ENCODE measurements at regions not wholly inside any gene's neighbourhood (a gene's known extent, or its start where the extent isn't known, plus 50 kb on each side); places are given as distances from the start of the nearest gene placed in this dataset.
"Not testable (repeated sequence)": the region's sequence is repeated elsewhere in the genome, so short reads cannot be mapped to it uniquely, and the experiment has no call there.

- H3K4me3 Mint-ChIP-seq; H3K27me3 Mint-ChIP-seq; H3K9me3 Mint-ChIP-seq; H3K36me3 Mint-ChIP-seq (ENCODE audit: insufficient read depth); H3K27ac Mint-ChIP-seq; ATAC-seq (replicated peaks); DNase-seq; H3K4me1 Mint-ChIP-seq (ENCODE audit: low read depth in 2 of 2): not testable (repeated sequence)
Observed at GRCh38 chr18:1335345-1335744, 430.7 kb downstream of the ADCYAP1 start.

GRCh38 chr18:1350931-1351450 is 446.3 kb downstream of the ADCYAP1 start:
- no peaks in the 10 kb centered on the region for H3K4me1 Mint-ChIP-seq (ENCODE audit: low read depth in 2 of 2)
- H3K4me3 Mint-ChIP-seq, result no peak overlapping the region
- DNase-seq (no peak), ATAC-seq (replicated peaks) (no peak)
- no peaks in the 10 kb centered on the region for H3K36me3 Mint-ChIP-seq (ENCODE audit: insufficient read depth)
- peaks cover 3 to 7% of the 10 kb centered on the region in 2 donors for H3K9me3 Mint-ChIP-seq
- no peak overlapping the region for H3K27ac Mint-ChIP-seq
- no peaks in the 10 kb centered on the region for H3K27me3 Mint-ChIP-seq

- Mint-ChIP-seq H3K27ac (no peak overlapping the region), H3K4me3 (no peak overlapping the region), H3K4me1 (ENCODE audit: low read depth in 2 of 2) (no peaks in the 10 kb centered on the region), H3K27me3 (no peaks in the 10 kb centered on the region), H3K9me3 (peaks cover 2 to 7% of the 10 kb centered on the region in 2 donors), H3K36me3 (ENCODE audit: insufficient read depth) (no peaks in the 10 kb centered on the region)
- DNase-seq (no peak), ATAC-seq (replicated peaks) (no peak)
Observed at GRCh38 chr18:1353025-1353424, 448.4 kb downstream of the ADCYAP1 start.

- no peak overlapping the region for H3K4me3 Mint-ChIP-seq
Observed at GRCh38 chr18:1357724-1358123, 453.1 kb downstream of the ADCYAP1 start.

GRCh38 chr18:1361936-1362335 is 457.3 kb downstream of the ADCYAP1 start:
- no peak for DNase-seq
- peaks cover 0 to 10% of the 10 kb centered on the region in 2 donors for H3K9me3 Mint-ChIP-seq
- H3K4me3 Mint-ChIP-seq, result no peak overlapping the region
- no peaks in the 10 kb centered on the region for H3K27me3 Mint-ChIP-seq
- no peak for ATAC-seq (replicated peaks)
- H3K36me3 Mint-ChIP-seq (ENCODE audit: insufficient read depth), result no peaks in the 10 kb centered on the region
- no peak overlapping the region for H3K27ac Mint-ChIP-seq
- no peaks in the 10 kb centered on the region for H3K4me1 Mint-ChIP-seq (ENCODE audit: low read depth in 2 of 2)

More at GRCh38 chr18:1357724-1358123, 453.1 kb downstream of the ADCYAP1 start:
- no peaks in the 10 kb centered on the region for H3K9me3 Mint-ChIP-seq
- H3K27ac Mint-ChIP-seq, result no peak overlapping the region
- no peaks in the 10 kb centered on the region for H3K27me3 Mint-ChIP-seq
- no peak for ATAC-seq (replicated peaks)
- no peak for DNase-seq
- H3K36me3 Mint-ChIP-seq (ENCODE audit: insufficient read depth), result no peaks in the 10 kb centered on the region
- H3K4me1 Mint-ChIP-seq (ENCODE audit: low read depth in 2 of 2), result no peaks in the 10 kb centered on the region

GRCh38 chr18:1370552-1370951 is 465.9 kb downstream of the ADCYAP1 start:
- no peak overlapping the region for H3K4me3 Mint-ChIP-seq
- H3K36me3 Mint-ChIP-seq (ENCODE audit: insufficient read depth), result no peaks in the 10 kb centered on the region
- H3K27me3 Mint-ChIP-seq, result no peaks in the 10 kb centered on the region
- DNase-seq (no peak), ATAC-seq (replicated peaks) (no peak)
- H3K27ac Mint-ChIP-seq, result no peak overlapping the region
- no peaks in the 10 kb centered on the region for H3K9me3 Mint-ChIP-seq
- no peaks in the 10 kb centered on the region for H3K4me1 Mint-ChIP-seq (ENCODE audit: low read depth in 2 of 2)

GRCh38 chr18:1371724-1372123 is 467.1 kb downstream of the ADCYAP1 start:
- no peak overlapping the region for H3K27ac Mint-ChIP-seq
- H3K4me3 Mint-ChIP-seq, result no peak overlapping the region
- no peaks in the 10 kb centered on the region for H3K4me1 Mint-ChIP-seq (ENCODE audit: low read depth in 2 of 2)
- DNase-seq (no peak), ATAC-seq (replicated peaks) (no peak)
- no peaks in the 10 kb centered on the region for H3K36me3 Mint-ChIP-seq (ENCODE audit: insufficient read depth)
- H3K27me3 Mint-ChIP-seq, result no peaks in the 10 kb centered on the region
- no peaks in the 10 kb centered on the region for H3K9me3 Mint-ChIP-seq

- DNase-seq, result no peak
- ATAC-seq (replicated peaks), result no peak
- Mint-ChIP-seq H3K4me3 (no peak overlapping the region), H3K27ac (no peak overlapping the region), H3K9me3 (peaks cover 7 to 15% of the 10 kb centered on the region in 2 donors), H3K27me3 (no peaks in the 10 kb centered on the region), H3K4me1 (ENCODE audit: low read depth in 2 of 2) (no peaks in the 10 kb centered on the region), H3K36me3 (ENCODE audit: insufficient read depth) (no peaks in the 10 kb centered on the region)
Observed at GRCh38 chr18:1383465-1383864, 478.8 kb downstream of the ADCYAP1 start.

GRCh38 chr18:1388468-1388867 is 483.8 kb downstream of the ADCYAP1 start:
- H3K9me3 Mint-ChIP-seq, result peaks cover 10 to 23% of the 10 kb centered on the region in 2 donors
- ATAC-seq (replicated peaks); DNase-seq; H3K36me3 Mint-ChIP-seq (ENCODE audit: insufficient read depth); H3K27me3 Mint-ChIP-seq; H3K27ac Mint-ChIP-seq; H3K4me3 Mint-ChIP-seq; H3K4me1 Mint-ChIP-seq (ENCODE audit: low read depth in 2 of 2): not testable (repeated sequence)

- Mint-ChIP-seq H3K27me3 (no peaks in the 10 kb centered on the region), H3K9me3 (peaks cover 9 to 19% of the 10 kb centered on the region in 2 donors), H3K4me1 (ENCODE audit: low read depth in 2 of 2) (no peaks in the 10 kb centered on the region), H3K27ac (no peak overlapping the region), H3K36me3 (ENCODE audit: insufficient read depth) (no peaks in the 10 kb centered on the region), H3K4me3 (no peak overlapping the region)
- ATAC-seq (replicated peaks) (no peak), DNase-seq (no peak)
Observed at GRCh38 chr18:1392046-1392445, 487.4 kb downstream of the ADCYAP1 start.

GRCh38 chr18:1392865-1393734 is 488.4 kb downstream of the ADCYAP1 start:
- Mint-ChIP-seq H3K36me3 (ENCODE audit: insufficient read depth) (no peaks in the 10 kb centered on the region), H3K27ac (no peak overlapping the region), H3K27me3 (no peaks in the 10 kb centered on the region), H3K4me3 (no peak overlapping the region), H3K4me1 (ENCODE audit: low read depth in 2 of 2) (no peaks in the 10 kb centered on the region), H3K9me3 (peaks cover 7 to 19% of the 10 kb centered on the region in 2 donors)
- ATAC-seq (replicated peaks) (no peak), DNase-seq (no peak)

- Mint-ChIP-seq H3K4me1 (ENCODE audit: low read depth in 2 of 2) (no peaks in the 10 kb centered on the region), H3K36me3 (ENCODE audit: insufficient read depth) (no peaks in the 10 kb centered on the region), H3K27ac (no peak overlapping the region), H3K27me3 (no peaks in the 10 kb centered on the region), H3K9me3 (peaks cover 8 to 17% of the 10 kb centered on the region in 2 donors), H3K4me3 (no peak overlapping the region)
- no peak for DNase-seq
- no peak for ATAC-seq (replicated peaks)
Observed at GRCh38 chr18:1393929-1394328, 489.3 kb downstream of the ADCYAP1 start.

GRCh38 chr18:1394426-1394825 is 489.8 kb downstream of the ADCYAP1 start:
- ATAC-seq (replicated peaks) (no peak), DNase-seq (no peak)
- no peaks in the 10 kb centered on the region for H3K36me3 Mint-ChIP-seq (ENCODE audit: insufficient read depth)
- peaks cover 6 to 12% of the 10 kb centered on the region in 2 donors for H3K9me3 Mint-ChIP-seq
- H3K4me1 Mint-ChIP-seq (ENCODE audit: low read depth in 2 of 2), result no peaks in the 10 kb centered on the region
- no peak overlapping the region for H3K27ac Mint-ChIP-seq
- H3K4me3 Mint-ChIP-seq, result no peak overlapping the region
- H3K27me3 Mint-ChIP-seq, result no peaks in the 10 kb centered on the region

GRCh38 chr18:1394966-1395365 is 490.3 kb downstream of the ADCYAP1 start:
- no peak overlapping the region for H3K27ac Mint-ChIP-seq
- H3K4me1 Mint-ChIP-seq (ENCODE audit: low read depth in 2 of 2), result no peaks in the 10 kb centered on the region
- H3K36me3 Mint-ChIP-seq (ENCODE audit: insufficient read depth), result no peaks in the 10 kb centered on the region
- DNase-seq (no peak), ATAC-seq (replicated peaks) (no peak)
- H3K9me3 Mint-ChIP-seq, result peaks cover 6 to 11% of the 10 kb centered on the region in 2 donors
- H3K4me3 Mint-ChIP-seq, result no peak overlapping the region
- H3K27me3 Mint-ChIP-seq, result no peaks in the 10 kb centered on the region

Data from effector memory CD8-positive, alpha-beta T cell (primary cell).